HG02970 (cell line): ENCODE measurements at regions not wholly inside any gene's neighbourhood (a gene's known extent, or its start where the extent isn't known, plus 50 kb on each side); places are given as distances from the start of the nearest gene placed in this dataset.

Source experiments
- ATAC-seq: cut with Tn5 transposase; IDR thresholded peaks from one replicate; pipeline ENCODE4 v1.9.1; 2021; ENCODE audit warnings: mild to moderate bottlenecking, moderate library complexity, moderate number of reproducible peaks; ENCODE audit not compliant: unreplicated experiment, low FRiP score

- ATAC-seq: no peak
Measured at GRCh38 chr15:47824147-47824546, 106.8 kb downstream of the SEMA6D start.

DNA sequence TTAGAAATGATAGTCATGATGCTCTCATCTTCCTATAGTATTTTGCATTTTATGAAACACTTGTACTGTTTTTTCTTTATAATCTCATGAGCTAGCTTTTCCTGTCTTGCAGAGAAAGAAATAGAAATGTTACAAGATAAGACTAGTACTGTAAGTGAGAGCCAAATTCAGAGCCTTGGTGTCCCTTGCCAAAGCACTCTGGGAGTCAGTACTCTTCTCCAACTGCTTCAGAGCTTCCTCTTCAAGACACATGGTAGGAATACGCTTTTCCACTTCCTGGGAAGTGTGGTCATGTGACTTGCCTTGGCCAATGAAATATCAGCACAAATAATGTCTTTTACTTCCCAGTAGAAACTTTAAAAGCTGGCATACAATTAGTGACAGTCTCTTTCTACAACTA, 112.4 kb downstream of the SEMA6D start:
- no peak for ATAC-seq

DNA sequence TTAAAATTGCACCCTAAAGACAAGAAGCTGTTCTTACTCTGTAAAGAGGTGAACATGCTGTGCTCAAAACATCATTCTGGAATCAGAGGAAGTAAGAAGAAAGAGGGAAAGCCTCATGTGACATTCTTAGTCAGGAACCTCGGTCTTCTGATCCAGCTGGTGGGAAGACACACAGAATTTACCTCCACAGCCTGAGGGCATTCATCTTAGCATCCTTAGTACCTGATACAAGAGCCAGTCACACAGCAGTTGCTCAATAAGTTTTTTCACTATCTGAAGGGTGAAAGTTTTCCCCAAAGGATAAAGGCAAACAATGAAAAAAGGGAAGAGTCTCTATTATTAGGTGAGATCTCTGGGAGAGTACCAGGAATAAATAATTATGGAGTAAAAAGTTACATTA, 116.8 kb downstream of the SEMA6D start:
- ATAC-seq: no peak

- no peak for ATAC-seq
Measured at GRCh38 chr15:47839233-47839825, 122.0 kb downstream of the SEMA6D start.

- no peak for ATAC-seq
Measured at GRCh38 chr15:47843124-47843663, 125.9 kb downstream of the SEMA6D start.

- ATAC-seq: no peak
Measured at GRCh38 chr15:47844437-47844836, 127.1 kb downstream of the SEMA6D start.

DNA sequence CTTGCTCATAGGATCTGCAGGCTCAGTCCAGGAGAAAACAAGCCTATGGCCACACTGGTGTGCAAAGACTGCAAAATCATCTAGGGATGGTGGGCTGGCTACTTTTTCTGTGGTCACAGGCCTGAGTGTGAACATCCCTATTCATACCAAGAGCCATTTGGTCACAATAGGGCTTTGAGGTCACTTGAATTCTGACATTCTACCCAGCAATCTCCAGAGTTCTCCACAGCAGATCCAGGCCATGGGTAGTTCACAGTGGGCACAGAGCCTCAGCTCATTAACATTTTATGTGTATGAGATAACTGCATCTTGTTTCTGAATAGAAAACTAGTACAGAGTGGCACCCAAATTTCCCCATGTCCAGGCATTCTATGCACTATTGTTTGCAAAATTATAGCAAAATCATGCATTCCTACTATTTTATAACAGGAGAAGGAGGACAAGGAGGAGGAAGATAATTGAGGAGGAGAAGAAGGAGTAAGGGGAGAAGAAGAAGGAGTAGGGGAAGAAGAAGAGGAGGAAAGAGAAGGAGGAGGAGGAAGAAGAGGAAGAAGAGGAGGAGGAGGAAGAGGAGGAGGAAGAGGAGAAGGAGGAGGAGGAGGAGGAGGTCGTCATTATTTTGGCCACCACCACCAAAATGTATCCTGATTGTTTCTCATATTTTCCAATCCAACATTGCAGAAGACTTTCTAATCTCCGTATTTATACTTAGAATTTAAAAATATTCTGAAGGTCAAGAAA, 129.0 kb downstream of the SEMA6D start:
- no peak for ATAC-seq

- no peak for ATAC-seq
Measured at GRCh38 chr15:47846876-47847275, 129.6 kb downstream of the SEMA6D start.

DNA sequence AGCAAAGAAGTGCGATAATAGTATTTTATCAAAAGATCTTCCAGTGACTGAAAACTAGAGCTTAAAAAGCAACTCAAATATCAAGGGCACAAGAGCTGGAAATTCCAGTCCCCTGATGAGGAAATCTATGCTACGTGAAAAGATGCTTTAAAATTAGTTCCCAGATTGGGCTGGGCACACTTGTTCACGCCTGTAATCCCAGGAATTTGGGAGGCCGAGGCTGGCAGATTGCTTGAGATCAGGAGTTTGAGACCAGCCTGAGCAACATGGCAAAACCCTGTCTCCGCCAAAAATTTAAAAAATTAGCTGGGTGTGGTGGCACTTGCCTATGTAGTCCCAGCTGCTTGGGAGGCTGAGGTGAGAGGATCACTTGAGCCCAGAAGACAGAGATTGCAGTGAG, 138.8 kb downstream of the SEMA6D start:
- ATAC-seq: no peak

DNA sequence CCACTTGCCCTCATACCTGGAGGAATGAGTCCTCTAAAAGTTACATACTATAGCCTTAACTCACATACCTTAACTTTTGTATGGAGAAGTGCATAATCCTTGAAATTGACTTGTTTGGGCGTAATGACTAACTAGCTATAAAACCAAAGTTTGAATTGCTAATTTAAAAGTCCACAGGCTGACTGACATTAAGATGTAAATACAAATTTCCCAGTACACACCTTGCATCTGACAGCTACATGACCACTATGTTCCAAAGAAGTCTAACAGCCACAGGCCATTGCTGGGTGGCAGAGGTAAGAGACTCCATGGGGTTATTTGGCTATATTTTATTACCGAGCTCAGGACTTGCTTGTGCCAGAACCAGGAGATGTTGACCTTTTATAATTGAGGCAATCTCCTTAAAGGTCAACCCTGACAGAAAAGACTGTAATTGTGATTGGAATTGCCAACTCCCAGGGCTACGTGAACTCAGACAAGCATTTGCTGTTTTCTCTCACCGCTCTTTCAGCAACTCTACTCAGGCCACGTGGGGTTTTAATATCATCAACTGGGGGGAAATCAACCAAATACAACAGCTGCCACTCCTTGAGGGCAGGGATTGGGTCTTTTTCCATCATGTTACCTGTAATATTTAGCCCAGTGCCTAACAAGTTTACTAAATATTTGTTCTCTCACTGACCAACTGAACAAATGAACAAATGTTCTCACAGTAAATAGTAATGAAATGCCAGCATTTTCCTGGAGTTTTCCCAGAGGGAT, 139.9 kb downstream of the SEMA6D start:
- ATAC-seq: no peak

GRCh38 chr15:47857776-47858167, 140.5 kb downstream of the SEMA6D start:
- no peak for ATAC-seq

DNA sequence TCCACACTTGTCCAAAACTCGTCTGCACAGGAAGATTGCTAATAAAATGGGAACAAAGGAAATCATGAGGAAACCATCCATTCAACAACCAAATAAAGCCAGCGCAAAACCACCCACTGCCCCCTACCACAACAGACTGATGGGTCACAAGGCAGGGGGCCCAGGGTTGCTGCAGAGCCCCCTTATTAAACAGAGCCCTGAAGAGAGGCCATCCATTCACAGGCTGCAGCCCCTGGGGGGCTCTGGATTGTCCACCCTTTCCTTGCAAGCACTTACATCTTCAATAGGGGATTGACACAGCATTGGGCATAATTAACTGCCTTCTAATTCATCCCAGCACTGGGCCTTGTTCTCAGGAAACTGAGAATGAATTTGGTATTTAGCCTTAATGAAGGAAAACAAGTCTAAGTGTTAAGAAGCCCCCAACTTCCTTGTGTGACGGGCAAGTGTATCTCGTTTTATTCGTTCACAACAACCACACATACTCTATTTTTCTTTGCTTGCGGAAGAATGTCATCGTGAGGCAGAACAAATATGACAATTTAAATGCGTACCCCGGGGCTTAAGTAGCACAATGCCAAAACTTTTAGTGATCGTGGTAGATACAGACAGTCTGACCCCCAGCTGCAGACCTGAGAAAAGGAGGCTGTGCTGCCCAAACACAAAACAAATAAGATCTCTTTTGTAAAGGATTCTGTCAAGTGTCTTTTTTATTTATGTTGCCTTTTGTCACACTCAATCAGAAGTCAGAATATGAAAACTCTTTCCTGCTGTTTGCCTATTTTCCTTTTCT, 144.0 kb downstream of the SEMA6D start:
- no peak for ATAC-seq

DNA sequence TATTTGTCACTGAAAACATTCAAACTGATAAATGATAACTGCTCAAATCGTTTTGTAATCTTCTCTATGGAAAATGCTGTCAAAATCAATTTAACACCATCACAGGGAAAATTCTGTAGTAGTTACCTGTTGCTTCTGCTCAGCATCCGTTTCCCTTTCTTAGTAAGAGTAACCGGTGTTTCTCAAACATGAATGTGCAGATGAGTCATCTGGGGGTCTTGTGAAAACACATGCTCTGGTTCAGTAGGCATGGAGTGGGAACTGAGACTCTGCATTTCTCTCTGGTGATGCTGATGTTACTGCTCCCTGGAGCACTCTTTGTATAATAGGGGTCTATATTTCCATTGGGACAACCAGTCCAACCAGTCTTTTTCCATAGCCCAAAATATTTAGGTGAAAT, 145.1 kb downstream of the SEMA6D start:
- ATAC-seq: no peak

GRCh38 chr15:47866446-47866845, 149.1 kb downstream of the SEMA6D start:
- ATAC-seq: no peak

- no peak for ATAC-seq
Measured at GRCh38 chr15:47870300-47870955, 153.1 kb downstream of the SEMA6D start.

DNA sequence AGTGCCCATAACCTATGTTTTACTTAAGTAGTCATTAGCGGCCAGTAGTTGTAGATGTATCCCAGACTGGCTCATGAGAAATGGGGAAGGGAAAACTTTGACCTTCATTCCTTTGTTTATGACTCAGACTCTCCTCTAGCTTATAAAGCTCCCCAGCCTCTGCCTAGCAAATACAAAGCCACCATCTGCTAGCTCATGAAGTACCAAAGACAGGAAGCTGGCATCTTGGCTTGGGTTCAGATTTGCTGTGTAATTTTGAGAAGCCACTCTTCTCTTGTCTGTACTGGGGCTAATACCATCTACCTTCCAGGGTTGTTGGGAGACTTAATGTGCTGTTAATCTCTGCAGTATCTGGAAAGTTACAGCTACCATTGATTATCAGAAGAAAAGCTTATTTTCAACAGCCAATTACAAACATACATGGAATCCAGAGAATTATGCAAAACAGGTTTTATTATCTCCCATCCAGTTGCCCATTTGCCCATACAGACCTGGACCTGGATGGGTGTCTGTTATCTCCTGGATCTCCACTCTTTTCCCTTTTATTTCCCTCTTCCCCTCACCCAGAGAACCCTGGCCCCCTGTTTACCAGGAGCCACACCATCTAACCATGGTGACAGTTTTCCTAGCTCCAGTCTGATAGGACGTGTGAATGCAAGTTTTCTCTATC, 153.8 kb downstream of the SEMA6D start:
- ATAC-seq: no peak

GRCh38 chr15:47872208-47872607, 154.9 kb downstream of the SEMA6D start:
- no peak for ATAC-seq

DNA sequence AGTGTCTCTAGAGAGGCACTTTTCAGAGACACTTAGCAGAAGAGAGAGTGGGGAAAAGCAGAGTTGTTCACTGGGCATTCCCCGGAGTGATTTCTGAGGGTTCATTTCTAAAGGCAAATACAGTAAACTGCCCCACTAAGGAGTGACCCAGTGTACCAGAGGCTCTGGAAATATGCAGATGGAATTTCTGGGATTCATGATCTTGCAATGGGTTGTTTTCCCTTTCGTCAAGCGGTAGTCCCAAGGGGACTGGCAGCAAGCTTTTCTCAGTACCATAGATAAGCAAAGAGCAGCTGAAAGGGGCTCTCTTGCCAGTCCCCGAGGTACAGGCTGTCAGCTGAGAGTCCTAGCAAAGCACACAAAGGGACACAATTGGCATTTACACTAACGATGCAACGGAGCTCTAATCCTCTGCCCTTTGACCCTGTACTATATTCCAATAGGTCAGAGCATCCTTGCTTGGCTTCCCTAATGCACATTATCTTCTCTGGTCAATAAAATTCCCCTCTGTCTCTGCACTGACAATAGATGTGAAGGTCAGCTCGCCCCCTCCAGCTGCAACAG, 155.6 kb downstream of the SEMA6D start:
- ATAC-seq: no peak

DNA sequence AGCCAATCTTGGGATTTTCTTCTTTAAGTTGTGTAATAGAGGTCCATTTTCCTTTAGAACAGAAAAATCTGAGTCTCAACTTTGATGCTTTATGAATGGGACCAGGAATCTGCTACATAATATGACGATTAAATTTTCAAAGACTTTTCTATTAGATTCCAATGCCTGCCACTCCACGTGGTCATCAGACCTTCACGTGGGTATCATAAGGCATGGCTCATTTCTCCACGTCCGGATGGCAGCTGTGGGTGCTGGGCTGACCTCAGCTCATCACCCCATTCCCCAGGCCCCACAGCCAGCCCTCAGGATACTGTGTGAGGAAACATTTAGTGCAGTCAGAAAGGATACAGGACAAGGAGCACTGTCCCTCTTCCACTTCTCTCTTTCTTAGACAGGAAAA, 159.7 kb downstream of the SEMA6D start:
- ATAC-seq: no peak
